Jurkat, Clone E6-1 (cell line): ENCODE measurements at regions not wholly inside any gene's neighbourhood (a gene's known extent, or its start where the extent isn't known, plus 50 kb on each side); places are given as distances from the start of the nearest gene placed in this dataset.
"Not testable (repeated sequence)": the region's sequence is repeated elsewhere in the genome, so short reads cannot be mapped to it uniquely, and the experiment has no call there.

Experiments used
- DNase-seq: peaks from one replicate; pipeline ENCODE4 v3.0.0-alpha.2; 2011; ENCODE audit warnings: low read depth, low spot score
- H3K4me3 ChIP-seq: 2 replicates; pipeline ENCODE4 v1.5.1; 2011; ENCODE audit warnings: mild to moderate bottlenecking, low read length, control low read depth, moderate library complexity

- not testable (repeated sequence) for H3K4me3 ChIP-seq, DNase-seq
Measured at GRCh38 chr6:119748535-119748934, 399.0 kb upstream of the MAN1A1 start.

- no peak overlapping the region for H3K4me3 ChIP-seq
- DNase-seq: peak; percentile 41
Measured at GRCh38 chr6:119742188-119742803, 392.7 kb upstream of the MAN1A1 start.

- no peak overlapping the region for H3K4me3 ChIP-seq
Measured at GRCh38 chr6:119739769-119740168, 390.2 kb upstream of the MAN1A1 start.

GRCh38 chr6:119738425-119738824 is 388.9 kb upstream of the MAN1A1 start:
- no peak for DNase-seq
- no peak overlapping the region for H3K4me3 ChIP-seq

More at GRCh38 chr6:119739769-119740168, 390.2 kb upstream of the MAN1A1 start:
- no peak for DNase-seq

- no peak overlapping the region for H3K4me3 ChIP-seq
- DNase-seq: no peak
Measured at GRCh38 chr6:119736296-119737021, 386.9 kb upstream of the MAN1A1 start.

DNA sequence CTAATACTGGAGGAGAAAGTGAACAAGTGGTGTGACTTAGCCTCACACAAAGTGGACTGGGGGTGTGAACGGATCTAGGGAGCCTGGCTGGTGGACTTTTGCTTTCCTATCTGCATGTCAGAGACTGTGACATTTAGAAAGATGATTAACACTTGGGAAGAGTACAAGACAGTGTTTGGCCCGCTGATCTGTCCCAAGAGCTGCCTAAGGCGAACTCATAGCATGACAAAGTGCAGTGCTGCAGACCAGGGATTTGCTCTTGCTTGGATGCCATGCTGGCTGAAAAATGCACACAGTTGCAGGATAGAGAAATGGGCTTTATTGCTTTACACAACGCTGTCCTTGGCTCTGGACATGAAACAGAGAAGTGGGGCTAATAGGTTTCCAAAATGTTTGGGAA is 386.0 kb upstream of the MAN1A1 start:
- DNase-seq: no peak

GRCh38 chr6:119734227-119734626 is 384.7 kb upstream of the MAN1A1 start:
- DNase-seq: no peak
- no peak overlapping the region for H3K4me3 ChIP-seq

More for the DNA sequence above, 386.0 kb upstream of the MAN1A1 start:
- no peak overlapping the region for H3K4me3 ChIP-seq

DNA sequence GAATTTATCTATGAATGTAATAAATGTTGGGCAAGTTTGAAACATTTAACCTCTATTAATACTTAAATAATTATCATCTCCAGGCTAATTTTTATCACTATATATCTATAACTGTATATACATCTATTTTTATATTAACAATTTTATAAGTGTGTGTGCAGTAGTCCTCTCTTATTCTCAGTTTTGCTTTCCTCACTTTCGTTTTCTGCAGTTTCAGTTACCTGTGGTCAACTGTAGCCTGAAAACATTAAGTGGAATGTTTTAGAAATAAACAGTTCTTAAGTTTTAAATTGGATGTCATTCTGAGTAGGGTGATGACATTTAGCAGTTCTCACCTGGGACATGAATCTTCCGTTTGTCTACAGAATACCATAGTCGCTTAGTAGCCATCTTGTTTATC is 379.4 kb upstream of the MAN1A1 start:
- no peak for DNase-seq
- H3K4me3 ChIP-seq: no peak overlapping the region

- H3K4me3 ChIP-seq: no peak overlapping the region
Measured at GRCh38 chr6:119728220-119728750, 378.7 kb upstream of the MAN1A1 start.

DNA sequence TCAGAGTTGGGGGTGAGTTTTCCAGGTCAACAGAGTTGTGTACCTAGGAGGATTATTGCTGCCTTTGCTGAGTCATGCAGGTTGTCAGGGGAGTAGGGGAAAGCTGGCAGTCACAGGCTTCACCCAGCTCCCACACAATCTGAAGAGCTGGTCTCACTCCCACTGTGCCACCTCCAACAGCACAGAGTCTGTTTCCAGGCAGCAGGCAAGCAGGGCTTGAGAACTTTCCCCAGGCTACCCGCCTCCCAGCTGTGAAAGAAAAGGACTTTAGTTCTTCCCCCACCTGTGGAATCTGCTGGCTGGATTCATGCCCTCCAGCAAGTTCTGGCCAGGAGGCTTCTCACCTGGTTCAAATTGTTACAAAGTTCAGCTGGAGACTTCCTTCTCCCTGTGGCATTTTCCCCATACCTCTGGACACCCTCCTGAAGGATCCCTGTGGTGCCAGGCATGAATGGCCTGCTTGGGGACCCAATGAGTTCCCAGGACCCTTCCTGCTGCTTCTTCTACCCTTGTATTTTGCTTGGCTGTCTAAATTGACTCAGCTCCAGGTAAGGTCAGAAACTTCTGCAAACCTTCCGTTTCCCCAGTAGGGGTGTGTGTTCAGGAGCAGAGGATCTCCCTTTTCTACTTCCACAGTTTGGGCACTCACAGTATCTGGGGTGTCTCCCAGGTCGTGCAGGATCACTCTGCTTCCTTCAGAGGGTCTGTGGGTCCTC is 378.1 kb upstream of the MAN1A1 start:
- H3K4me3 ChIP-seq: no peak overlapping the region
- no peak for DNase-seq

More at GRCh38 chr6:119728220-119728750, 378.7 kb upstream of the MAN1A1 start:
- no peak for DNase-seq

GRCh38 chr6:119726912-119727311 is 377.4 kb upstream of the MAN1A1 start:
- not testable (repeated sequence) for H3K4me3 ChIP-seq, DNase-seq

- H3K4me3 ChIP-seq: no peak overlapping the region
- DNase-seq: no peak
Measured at GRCh38 chr6:119726086-119726485, 376.5 kb upstream of the MAN1A1 start.

- peak; percentile 14 for DNase-seq
- H3K4me3 ChIP-seq: no peak overlapping the region
Measured at GRCh38 chr6:119720160-119720559, 370.6 kb upstream of the MAN1A1 start.

DNA sequence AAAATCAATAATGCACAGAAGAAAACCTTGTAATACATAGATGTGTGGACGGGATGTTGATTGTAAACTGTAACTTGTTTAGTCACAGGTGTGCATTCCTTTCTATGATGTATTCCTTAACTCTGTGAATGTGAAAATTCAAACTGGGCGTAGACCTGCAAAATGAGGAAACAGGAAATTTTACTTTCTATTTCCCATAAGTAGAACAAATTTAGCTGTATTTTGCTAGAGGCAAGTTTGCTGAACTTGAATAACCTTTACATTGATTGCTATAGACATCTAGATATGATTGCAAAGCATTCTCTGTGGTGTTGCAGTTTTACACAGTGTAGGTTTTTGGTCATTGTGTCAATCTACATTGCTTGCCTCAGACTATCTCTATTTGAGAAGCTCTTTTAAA is 368.4 kb upstream of the MAN1A1 start:
- DNase-seq: no peak
- no peak overlapping the region for H3K4me3 ChIP-seq

DNA sequence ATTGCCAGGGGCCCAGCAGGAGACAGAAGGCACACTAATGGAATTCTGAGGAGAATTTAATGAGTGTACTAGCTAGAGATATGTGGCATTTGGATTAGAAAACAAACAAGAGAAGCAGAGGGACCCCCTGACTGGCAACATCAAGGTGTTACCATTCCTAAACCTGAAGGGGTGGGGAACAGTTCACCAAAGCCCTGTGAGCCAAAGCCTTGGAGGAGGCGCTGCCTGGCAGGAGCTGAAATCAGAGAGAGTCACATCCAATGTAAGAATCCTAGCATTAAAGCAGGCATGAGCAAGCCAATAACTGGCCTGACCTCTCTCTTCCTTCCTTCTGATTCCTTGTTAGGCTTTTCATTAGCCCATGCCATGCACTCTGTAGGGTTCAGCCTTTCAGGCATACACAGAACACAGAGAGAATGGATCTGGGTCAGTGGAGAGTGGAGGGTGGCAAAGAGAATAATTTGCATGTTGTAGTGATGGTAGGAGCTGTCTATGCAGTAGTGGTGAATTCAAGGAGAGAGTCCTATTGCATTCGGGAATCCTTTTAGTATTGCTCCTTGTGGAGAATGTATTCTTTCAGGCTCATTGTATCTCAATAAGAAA is 367.2 kb upstream of the MAN1A1 start:
- H3K4me3 ChIP-seq: no peak overlapping the region
- DNase-seq: no peak

- no peak overlapping the region for H3K4me3 ChIP-seq
- DNase-seq: no peak
Measured at GRCh38 chr6:119713903-119714302, 364.3 kb upstream of the MAN1A1 start.

GRCh38 chr6:119686644-119687043 is 337.1 kb upstream of the MAN1A1 start:
- DNase-seq: no peak
- no peak overlapping the region for H3K4me3 ChIP-seq

- no peak overlapping the region for H3K4me3 ChIP-seq
- DNase-seq: no peak
Measured at GRCh38 chr6:119686240-119686639, 336.7 kb upstream of the MAN1A1 start.

DNA sequence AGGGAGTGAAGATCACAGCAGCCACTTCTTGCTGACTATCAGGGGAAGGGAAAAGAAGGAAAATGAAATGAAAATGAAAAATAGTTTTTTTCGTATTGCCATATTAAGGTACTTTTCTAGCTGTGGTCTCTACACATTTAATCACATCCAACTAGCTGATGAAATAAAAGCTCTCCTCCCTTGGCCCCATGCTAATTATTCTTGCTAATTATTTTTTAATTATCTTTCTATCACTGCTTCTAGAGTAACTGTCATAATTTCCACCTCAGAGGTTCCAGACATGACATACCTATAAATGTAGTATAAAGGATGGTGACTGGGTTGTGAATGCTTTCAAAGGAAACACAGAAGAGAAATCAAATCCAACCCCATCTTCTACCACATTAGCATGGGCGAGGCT is 334.1 kb upstream of the MAN1A1 start:
- DNase-seq: no peak
- no peak overlapping the region for H3K4me3 ChIP-seq

DNA sequence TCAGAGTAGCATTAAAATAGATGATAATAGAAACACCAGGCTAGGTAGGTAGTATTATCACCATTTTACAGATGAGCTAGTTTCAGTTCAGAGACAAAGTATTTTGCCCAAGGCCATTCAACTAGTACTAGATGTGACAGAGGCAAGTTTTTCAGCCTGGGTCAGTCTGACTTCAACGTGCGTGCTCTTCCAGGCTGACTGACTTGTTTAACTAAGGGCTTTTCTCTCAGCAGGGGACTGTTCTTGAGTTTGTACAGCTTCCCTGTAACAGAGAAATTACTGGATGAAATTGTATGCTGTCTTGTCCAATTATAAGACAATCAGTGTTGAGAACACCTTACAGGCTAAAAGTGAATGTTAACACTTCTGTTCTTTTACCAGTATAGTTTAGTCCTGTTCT is 333.5 kb upstream of the MAN1A1 start:
- no peak for DNase-seq

More for the DNA sequence above, 333.5 kb upstream of the MAN1A1 start:
- H3K4me3 ChIP-seq: no peak overlapping the region
